ENCODE measurements at regions not wholly inside any gene's neighbourhood (a gene's known extent, or its start where the extent isn't known, plus 50 kb on each side); places are given as distances from the start of the nearest gene placed in this dataset.

- H3K36me3 Mint-ChIP-seq (ENCODE audit: low read depth) = no peaks in the 10 kb centered on the region
- ChIA-PET CTCF (no interaction called here), POLR2A (no interaction called here)
- H3K4me1 Mint-ChIP-seq (ENCODE audit: low read depth) = no peaks in the 10 kb centered on the region
- no peak for DNase-seq
- Histone ChIP-seq H3K9me3 (ENCODE audit: control insufficient read depth in 1 of 2, insufficient read depth in 1 of 2, low read length in 2 of 2) (no peaks in the 10 kb centered on the region), H3K27ac (ENCODE audit: low read depth in 1 of 2, low read length in 2 of 2) (no peak overlapping the region), H3K36me3 (ENCODE audit: insufficient read depth, low read length) (no peaks in the 10 kb centered on the region), H3K4me1 (ENCODE audit: insufficient read depth, low read length) (no peaks in the 10 kb centered on the region), H3K27me3 (ENCODE audit: control insufficient read depth in 1 of 2, insufficient read depth in 2 of 2, low read length in 2 of 2) (peaks cover 0 to 3% of the 10 kb centered on the region in 2 experiments), H3K4me3 (ENCODE audit: low read length) (no peak overlapping the region)
- H3K27ac Mint-ChIP-seq = no peak overlapping the region
- no peak overlapping the region for H3K4me3 Mint-ChIP-seq
- H3K27me3 Mint-ChIP-seq = peaks cover 4% of the 10 kb centered on the region
- no peak for ATAC-seq (ENCODE audit: poor library complexity)
- TF ChIP-seq CTCF (IDR thresholded peaks at IDR 0.05) = no peak
- intact Hi-C loops (cut with DNase I, micrococcal nuclease) = no loop called here
- no peaks in the 10 kb centered on the region for H3K9me3 Mint-ChIP-seq
Measured at GRCh38 chr1:94698759-94699502, 121.2 kb upstream of the SLC44A3 start.

- POLR2A ChIA-PET = no interaction called here
- Histone ChIP-seq H3K27ac (ENCODE audit: low read depth in 1 of 2, low read length in 2 of 2) (no peak overlapping the region), H3K4me1 (ENCODE audit: insufficient read depth, low read length) (no peaks in the 10 kb centered on the region), H3K27me3 (ENCODE audit: control insufficient read depth in 1 of 2, insufficient read depth in 2 of 2, low read length in 2 of 2) (peaks cover 0 to 3% of the 10 kb centered on the region in 2 experiments), H3K9me3 (ENCODE audit: control insufficient read depth in 1 of 2, insufficient read depth in 1 of 2, low read length in 2 of 2) (no peaks in the 10 kb centered on the region), H3K36me3 (ENCODE audit: insufficient read depth, low read length) (no peaks in the 10 kb centered on the region), H3K4me3 (ENCODE audit: low read length) (no peak overlapping the region)
- TF ChIP-seq CTCF (IDR thresholded peaks at IDR 0.05) = no peak
- no peak overlapping the region for H3K4me3 Mint-ChIP-seq
- no peaks in the 10 kb centered on the region for H3K9me3 Mint-ChIP-seq
- H3K27ac Mint-ChIP-seq = no peak overlapping the region
- H3K27me3 Mint-ChIP-seq = peaks cover 9% of the 10 kb centered on the region
- no peaks in the 10 kb centered on the region for H3K36me3 Mint-ChIP-seq (ENCODE audit: low read depth)
- intact Hi-C loops (cut with DNase I, micrococcal nuclease) = no loop called here
- H3K4me1 Mint-ChIP-seq (ENCODE audit: low read depth) = no peaks in the 10 kb centered on the region
- CTCF ChIA-PET = no interaction called here
- DNase-seq = no peak
- no peak for ATAC-seq (ENCODE audit: poor library complexity)
Measured at GRCh38 chr1:94698356-94698755, 121.8 kb upstream of the SLC44A3 start.

GRCh38 chr1:94697839-94698238 lies 122.3 kb upstream of the SLC44A3 start:
- Histone ChIP-seq H3K27ac (ENCODE audit: low read depth in 1 of 2, low read length in 2 of 2) (no peak overlapping the region), H3K36me3 (ENCODE audit: insufficient read depth, low read length) (no peaks in the 10 kb centered on the region), H3K4me3 (ENCODE audit: low read length) (no peak overlapping the region), H3K4me1 (ENCODE audit: insufficient read depth, low read length) (no peaks in the 10 kb centered on the region), H3K9me3 (ENCODE audit: control insufficient read depth in 1 of 2, insufficient read depth in 1 of 2, low read length in 2 of 2) (no peaks in the 10 kb centered on the region), H3K27me3 (ENCODE audit: control insufficient read depth in 1 of 2, insufficient read depth in 2 of 2, low read length in 2 of 2) (peaks cover 0 to 3% of the 10 kb centered on the region in 2 experiments)
- no peaks in the 10 kb centered on the region for H3K4me1 Mint-ChIP-seq (ENCODE audit: low read depth)
- intact Hi-C loops (cut with DNase I, micrococcal nuclease) = no loop called here
- DNase-seq (no peak), ATAC-seq (ENCODE audit: poor library complexity) (no peak)
- H3K36me3 Mint-ChIP-seq (ENCODE audit: low read depth) = no peaks in the 10 kb centered on the region
- H3K4me3 Mint-ChIP-seq = no peak overlapping the region
- H3K27ac Mint-ChIP-seq = no peak overlapping the region
- H3K27me3 Mint-ChIP-seq = peaks cover 9% of the 10 kb centered on the region
- TF ChIP-seq CTCF (IDR thresholded peaks at IDR 0.05) = no peak
- H3K9me3 Mint-ChIP-seq = no peaks in the 10 kb centered on the region
- ChIA-PET POLR2A (no interaction called here), CTCF (no interaction called here)

All from CD4-positive, alpha-beta T cell (primary cell).